ENCODE measurements at regions not wholly inside any gene's neighbourhood (a gene's known extent, or its start where the extent isn't known, plus 50 kb on each side); places are given as distances from the start of the nearest gene placed in this dataset.
"Not testable (repeated sequence)": the region's sequence is repeated elsewhere in the genome, so short reads cannot be mapped to it uniquely, and the experiment has no call there.

GRCh38 chr13:103634066-103634465, 567.8 kb upstream of the SLC10A2 start:
- ChIA-PET CTCF (no interaction called here), POLR2A (no interaction called here)
- Mint-ChIP-seq H3K36me3 (ENCODE audit: low read depth) (no peaks in the 10 kb centered on the region), H3K9me3 (ENCODE audit: insufficient read depth) (peaks cover 7% of the 10 kb centered on the region), H3K4me3 (no peak overlapping the region), H3K27me3 (ENCODE audit: low read depth) (no peaks in the 10 kb centered on the region), H3K27ac (no peak overlapping the region), H3K4me1 (ENCODE audit: low read depth) (no peaks in the 10 kb centered on the region)
- ATAC-seq = no peak
- no peak for DNase-seq

- no peaks in the 10 kb centered on the region for H3K27me3 Mint-ChIP-seq (ENCODE audit: low read depth)
- H3K4me1 Mint-ChIP-seq (ENCODE audit: low read depth) = no peaks in the 10 kb centered on the region
- no peak for ATAC-seq
- POLR2A ChIA-PET = no interaction called here
- H3K4me3 Mint-ChIP-seq = no peak overlapping the region
- no peak for DNase-seq
- CTCF ChIA-PET = no interaction called here
- peaks cover 3% of the 10 kb centered on the region for H3K9me3 Mint-ChIP-seq (ENCODE audit: insufficient read depth)
- H3K36me3 Mint-ChIP-seq (ENCODE audit: low read depth) = no peaks in the 10 kb centered on the region
- H3K27ac Mint-ChIP-seq = no peak overlapping the region
Observed at GRCh38 chr13:103625194-103625593, 559.0 kb upstream of the SLC10A2 start.

GRCh38 chr13:103618151-103618550, 551.9 kb upstream of the SLC10A2 start:
- H3K9me3 Mint-ChIP-seq (ENCODE audit: insufficient read depth) = no peaks in the 10 kb centered on the region
- no peak overlapping the region for H3K4me3 Mint-ChIP-seq
- DNase-seq (no peak), ATAC-seq (no peak)
- ChIA-PET CTCF (no interaction called here), POLR2A (no interaction called here)
- H3K4me1 Mint-ChIP-seq (ENCODE audit: low read depth) = no peaks in the 10 kb centered on the region
- H3K27ac Mint-ChIP-seq = no peak overlapping the region
- no peaks in the 10 kb centered on the region for H3K27me3 Mint-ChIP-seq (ENCODE audit: low read depth)
- no peaks in the 10 kb centered on the region for H3K36me3 Mint-ChIP-seq (ENCODE audit: low read depth)

GRCh38 chr13:103615771-103616170, 549.6 kb upstream of the SLC10A2 start:
- H3K27me3 Mint-ChIP-seq (ENCODE audit: low read depth) = no peaks in the 10 kb centered on the region
- H3K27ac Mint-ChIP-seq = no peak overlapping the region
- POLR2A ChIA-PET = no interaction called here

GRCh38 chr13:103614761-103615160, 548.5 kb upstream of the SLC10A2 start:
- Mint-ChIP-seq H3K4me3 (no peak overlapping the region), H3K27me3 (ENCODE audit: low read depth) (no peaks in the 10 kb centered on the region), H3K36me3 (ENCODE audit: low read depth) (no peaks in the 10 kb centered on the region), H3K4me1 (ENCODE audit: low read depth) (no peaks in the 10 kb centered on the region), H3K9me3 (ENCODE audit: insufficient read depth) (no peaks in the 10 kb centered on the region), H3K27ac (no peak overlapping the region)
- ChIA-PET POLR2A (no interaction called here), CTCF (no interaction called here)
- DNase-seq (no peak), ATAC-seq (no peak)

More at GRCh38 chr13:103615771-103616170, 549.6 kb upstream of the SLC10A2 start:
- DNase-seq (no peak), ATAC-seq (no peak)
- H3K4me3 Mint-ChIP-seq = no peak overlapping the region
- H3K4me1 Mint-ChIP-seq (ENCODE audit: low read depth) = no peaks in the 10 kb centered on the region
- H3K36me3 Mint-ChIP-seq (ENCODE audit: low read depth) = no peaks in the 10 kb centered on the region
- no peaks in the 10 kb centered on the region for H3K9me3 Mint-ChIP-seq (ENCODE audit: insufficient read depth)
- CTCF ChIA-PET = no interaction called here

- H3K36me3 Mint-ChIP-seq (ENCODE audit: low read depth) = no peaks in the 10 kb centered on the region
- ChIA-PET POLR2A (no interaction called here), CTCF (no interaction called here)
- no peaks in the 10 kb centered on the region for H3K27me3 Mint-ChIP-seq (ENCODE audit: low read depth)
- DNase-seq = no peak
- no peaks in the 10 kb centered on the region for H3K4me1 Mint-ChIP-seq (ENCODE audit: low read depth)
- no peak overlapping the region for H3K4me3 Mint-ChIP-seq
- no peak for ATAC-seq
- no peaks in the 10 kb centered on the region for H3K9me3 Mint-ChIP-seq (ENCODE audit: insufficient read depth)
- no peak overlapping the region for H3K27ac Mint-ChIP-seq
Observed at GRCh38 chr13:103607995-103608394, 541.8 kb upstream of the SLC10A2 start.

- Mint-ChIP-seq H3K36me3 (ENCODE audit: low read depth) (no peaks in the 10 kb centered on the region), H3K4me1 (ENCODE audit: low read depth) (no peaks in the 10 kb centered on the region), H3K9me3 (ENCODE audit: insufficient read depth) (no peaks in the 10 kb centered on the region), H3K27ac (no peak overlapping the region), H3K4me3 (no peak overlapping the region), H3K27me3 (ENCODE audit: low read depth) (no peaks in the 10 kb centered on the region)
- ChIA-PET POLR2A (no interaction called here), CTCF (no interaction called here)
- ATAC-seq (no peak), DNase-seq (no peak)
Observed at GRCh38 chr13:103605546-103606326, 539.5 kb upstream of the SLC10A2 start.

- POLR2A ChIA-PET; H3K4me3 Mint-ChIP-seq; H3K27me3 Mint-ChIP-seq (ENCODE audit: low read depth); ATAC-seq; DNase-seq; H3K27ac Mint-ChIP-seq; H3K9me3 Mint-ChIP-seq (ENCODE audit: insufficient read depth); CTCF ChIA-PET; H3K36me3 Mint-ChIP-seq (ENCODE audit: low read depth); H3K4me1 Mint-ChIP-seq (ENCODE audit: low read depth): not testable (repeated sequence)
Observed at GRCh38 chr13:103599870-103600269, 533.7 kb upstream of the SLC10A2 start.

- DNase-seq (no peak), ATAC-seq (no peak)
- H3K4me1 Mint-ChIP-seq (ENCODE audit: low read depth) = no peaks in the 10 kb centered on the region
- no peaks in the 10 kb centered on the region for H3K9me3 Mint-ChIP-seq (ENCODE audit: insufficient read depth)
- ChIA-PET POLR2A (no interaction called here), CTCF (no interaction called here)
- H3K27me3 Mint-ChIP-seq (ENCODE audit: low read depth) = no peaks in the 10 kb centered on the region
- no peak overlapping the region for H3K4me3 Mint-ChIP-seq
- H3K27ac Mint-ChIP-seq = no peak overlapping the region
- H3K36me3 Mint-ChIP-seq (ENCODE audit: low read depth) = no peaks in the 10 kb centered on the region
Observed at GRCh38 chr13:103598671-103599070, 532.5 kb upstream of the SLC10A2 start.

GRCh38 chr13:103573446-103573845, 507.2 kb upstream of the SLC10A2 start:
- ChIA-PET CTCF (no interaction called here), POLR2A (no interaction called here)
- Mint-ChIP-seq H3K27me3 (ENCODE audit: low read depth) (no peaks in the 10 kb centered on the region), H3K4me3 (no peak overlapping the region), H3K27ac (no peak overlapping the region), H3K36me3 (ENCODE audit: low read depth) (no peaks in the 10 kb centered on the region), H3K4me1 (ENCODE audit: low read depth) (no peaks in the 10 kb centered on the region), H3K9me3 (ENCODE audit: insufficient read depth) (peaks cover 3% of the 10 kb centered on the region)
- DNase-seq (no peak), ATAC-seq (no peak)

GRCh38 chr13:103568314-103568713, 502.1 kb upstream of the SLC10A2 start:
- Mint-ChIP-seq H3K27ac (no peak overlapping the region), H3K36me3 (ENCODE audit: low read depth) (no peaks in the 10 kb centered on the region), H3K9me3 (ENCODE audit: insufficient read depth) (peaks cover 3% of the 10 kb centered on the region), H3K27me3 (ENCODE audit: low read depth) (no peaks in the 10 kb centered on the region), H3K4me3 (no peak overlapping the region), H3K4me1 (ENCODE audit: low read depth) (no peaks in the 10 kb centered on the region)
- CTCF ChIA-PET = no interaction called here
- no peak for DNase-seq
- no peak for ATAC-seq
- POLR2A ChIA-PET = no interaction called here

- Mint-ChIP-seq H3K9me3 (ENCODE audit: insufficient read depth) (peaks cover 13% of the 10 kb centered on the region), H3K4me3 (no peak overlapping the region), H3K36me3 (ENCODE audit: low read depth) (no peaks in the 10 kb centered on the region), H3K27me3 (ENCODE audit: low read depth) (no peaks in the 10 kb centered on the region), H3K27ac (no peak overlapping the region), H3K4me1 (ENCODE audit: low read depth) (no peaks in the 10 kb centered on the region)
- no peak for DNase-seq
- no peak for ATAC-seq
- ChIA-PET POLR2A (no interaction called here), CTCF (no interaction called here)
Observed at GRCh38 chr13:103557878-103558277, 491.7 kb upstream of the SLC10A2 start.

GRCh38 chr13:103556681-103557080, 490.5 kb upstream of the SLC10A2 start:
- Mint-ChIP-seq H3K36me3 (ENCODE audit: low read depth) (no peaks in the 10 kb centered on the region), H3K4me1 (ENCODE audit: low read depth) (no peaks in the 10 kb centered on the region), H3K9me3 (ENCODE audit: insufficient read depth) (peaks cover 18% of the 10 kb centered on the region), H3K27me3 (ENCODE audit: low read depth) (no peaks in the 10 kb centered on the region), H3K27ac (no peak overlapping the region), H3K4me3 (no peak overlapping the region)
- CTCF ChIA-PET = no interaction called here
- POLR2A ChIA-PET = no interaction called here
- DNase-seq = no peak
- no peak for ATAC-seq
